ENCODE measurements at regions not wholly inside any gene's neighbourhood (a gene's known extent, or its start where the extent isn't known, plus 50 kb on each side); places are given as distances from the start of the nearest gene placed in this dataset.
"Not testable (repeated sequence)": the region's sequence is repeated elsewhere in the genome, so short reads cannot be mapped to it uniquely, and the experiment has no call there.

- in situ Hi-C loops (cut with HindIII; ENCODE audit: low pct_unique_long_range_greater_than_20kb, low sequenced_read_pairs), result no loop called here
- no TSS peak for BruUV-seq (replicated peaks)
These were observed 79.5 kb downstream of the SETD4 start for GRCh38 chr21:35980821-35981220.

GRCh38 chr21:35977860-35978259, 82.5 kb downstream of the SETD4 start:
- intact Hi-C loops (cut with micrococcal nuclease; ENCODE audit: unreplicated experiment), result not testable (repeated sequence)

More at GRCh38 chr21:35980821-35981220, 79.5 kb downstream of the SETD4 start:
- no peak for ATAC-seq
- no peaks in the 10 kb centered on the region for H3K9me3 ChIP-seq (ENCODE audit: control insufficient read depth, insufficient read depth, low read depth, low read length)
- H3K4me3 ChIP-seq (ENCODE audit: low read depth in 2 of 2, low read length in 2 of 2), result no peak overlapping the region
- H3K4me1 ChIP-seq (ENCODE audit: control insufficient read depth, insufficient read depth, low read length), result no peaks in the 10 kb centered on the region
- no peak overlapping the region for H3K27ac ChIP-seq (ENCODE audit: low read length)
- CTCF ChIA-PET, result no interaction called here
- no peaks in the 10 kb centered on the region for H3K27me3 ChIP-seq (ENCODE audit: control insufficient read depth, insufficient read depth, low read length)
- TF ChIP-seq POLR2AphosphoS5 (IDR thresholded peaks at IDR 0.05; ENCODE audit: low read depth, low read length) (no peak), TCF7L2 (IDR thresholded peaks at IDR 0.05; ENCODE audit: low read depth, low read length) (no peak), REST (IDR thresholded peaks at IDR 0.05; ENCODE audit: insufficient read depth in 1 of 2, low read depth in 2 of 2, low read length in 1 of 2) (no peak), CTCF (IDR thresholded peaks at IDR 0.05) (no peak), SIN3A (IDR thresholded peaks at IDR 0.05; ENCODE audit: borderline replicate concordance, insufficient read depth, low read depth, low read length) (no peak)
- no peak for DNase-seq (ENCODE audit: low read depth, low spot score)
- H3K36me3 ChIP-seq (ENCODE audit: control insufficient read depth, insufficient read depth, low read length), result no peaks in the 10 kb centered on the region
- intact Hi-C loops (cut with micrococcal nuclease; ENCODE audit: unreplicated experiment), result no loop called here
- POLR2A ChIA-PET, result no interaction called here

GRCh38 chr21:35976929-35977328, 83.4 kb downstream of the SETD4 start:
- POLR2A ChIA-PET, result no interaction called here
- Histone ChIP-seq H3K27ac (ENCODE audit: low read length) (no peak overlapping the region), H3K36me3 (ENCODE audit: control insufficient read depth, insufficient read depth, low read length) (no peaks in the 10 kb centered on the region), H3K27me3 (ENCODE audit: control insufficient read depth, insufficient read depth, low read length) (no peaks in the 10 kb centered on the region), H3K9me3 (ENCODE audit: control insufficient read depth, insufficient read depth, low read depth, low read length) (no peaks in the 10 kb centered on the region), H3K4me3 (ENCODE audit: low read depth in 2 of 2, low read length in 2 of 2) (no peak overlapping the region), H3K4me1 (ENCODE audit: control insufficient read depth, insufficient read depth, low read length) (no peaks in the 10 kb centered on the region)
- DNase-seq (ENCODE audit: low read depth, low spot score) (no peak), ATAC-seq (no peak)
- in situ Hi-C loops (cut with HindIII; ENCODE audit: low pct_unique_long_range_greater_than_20kb, low sequenced_read_pairs), result no loop called here
- CTCF ChIA-PET, result no interaction called here
- TF ChIP-seq POLR2AphosphoS5 (IDR thresholded peaks at IDR 0.05; ENCODE audit: low read depth, low read length) (no peak), SIN3A (IDR thresholded peaks at IDR 0.05; ENCODE audit: borderline replicate concordance, insufficient read depth, low read depth, low read length) (no peak), REST (IDR thresholded peaks at IDR 0.05; ENCODE audit: insufficient read depth in 1 of 2, low read depth in 2 of 2, low read length in 1 of 2) (no peak), CTCF (IDR thresholded peaks at IDR 0.05) (no peak), TCF7L2 (IDR thresholded peaks at IDR 0.05; ENCODE audit: low read depth, low read length) (no peak)
- intact Hi-C loops (cut with micrococcal nuclease; ENCODE audit: unreplicated experiment), result no loop called here
- BruUV-seq (replicated peaks), result no TSS peak

More at GRCh38 chr21:35977860-35978259, 82.5 kb downstream of the SETD4 start:
- ATAC-seq; H3K4me3 ChIP-seq (ENCODE audit: low read depth in 2 of 2, low read length in 2 of 2); H3K4me1 ChIP-seq (ENCODE audit: control insufficient read depth, insufficient read depth, low read length); H3K27me3 ChIP-seq (ENCODE audit: control insufficient read depth, insufficient read depth, low read length); BruUV-seq (replicated peaks); H3K36me3 ChIP-seq (ENCODE audit: control insufficient read depth, insufficient read depth, low read length); POLR2A ChIA-PET; H3K9me3 ChIP-seq (ENCODE audit: control insufficient read depth, insufficient read depth, low read depth, low read length); DNase-seq (ENCODE audit: low read depth, low spot score); H3K27ac ChIP-seq (ENCODE audit: low read length); in situ Hi-C loops (cut with HindIII; ENCODE audit: low pct_unique_long_range_greater_than_20kb, low sequenced_read_pairs); CTCF ChIA-PET: not testable (repeated sequence)
